ENCODE measurements at regions not wholly inside any gene's neighbourhood (a gene's known extent, or its start where the extent isn't known, plus 50 kb on each side); places are given as distances from the start of the nearest gene placed in this dataset.

DNA sequence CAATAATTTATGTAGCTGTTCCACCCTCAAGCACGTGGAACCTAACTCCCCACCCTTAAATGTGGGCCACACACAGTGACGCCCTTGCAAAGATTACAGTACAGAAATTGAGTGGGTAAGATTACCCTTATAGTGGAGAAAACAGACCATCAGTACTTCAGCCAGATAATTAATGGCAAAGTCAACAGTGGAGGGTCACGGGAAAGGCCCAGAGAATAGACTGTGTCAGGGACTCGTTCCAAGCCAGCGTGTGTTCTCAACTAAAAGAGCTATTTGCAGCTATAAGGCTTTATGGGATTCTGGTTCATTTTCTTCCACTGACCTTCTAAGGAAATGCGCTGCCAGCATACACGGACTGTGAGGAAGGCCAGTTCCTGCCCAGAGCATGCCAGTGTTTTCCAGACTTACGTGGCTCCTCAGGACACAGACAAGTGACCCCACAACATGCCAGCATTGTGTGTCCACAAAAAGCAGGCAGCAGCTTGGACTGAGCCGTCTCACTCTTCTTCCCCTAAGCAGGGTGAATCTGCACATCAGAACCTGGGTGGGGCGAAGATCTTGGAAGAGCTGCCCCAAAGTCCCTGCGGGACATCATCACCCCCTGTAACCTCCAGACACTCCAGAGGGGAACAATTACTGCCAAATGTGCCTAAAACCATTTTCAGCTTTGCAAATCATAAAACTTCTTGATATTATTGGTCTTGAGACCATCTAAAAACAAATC, 428.5 kb downstream of the OCA2 start:
- DNase-seq, result no peak

DNA sequence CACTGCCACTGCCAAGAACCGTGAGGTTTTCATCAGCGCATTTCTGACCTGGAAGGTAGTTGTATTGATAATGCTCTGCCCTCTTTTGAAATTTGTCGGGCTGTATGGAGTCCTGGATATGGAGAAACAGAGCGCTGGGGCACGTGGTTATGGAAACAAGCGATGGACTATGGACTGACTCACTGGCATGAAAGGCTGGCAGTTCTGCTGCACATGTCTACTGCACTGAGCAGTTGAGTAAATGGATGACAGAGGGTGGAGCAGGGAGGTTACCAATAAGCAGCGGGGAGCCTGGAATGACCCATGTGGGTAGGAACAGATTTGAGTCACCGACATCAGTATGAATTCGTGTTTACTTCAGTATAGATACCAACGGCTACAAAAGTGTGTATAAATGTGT, 429.5 kb downstream of the OCA2 start:
- no peak for DNase-seq

DNA sequence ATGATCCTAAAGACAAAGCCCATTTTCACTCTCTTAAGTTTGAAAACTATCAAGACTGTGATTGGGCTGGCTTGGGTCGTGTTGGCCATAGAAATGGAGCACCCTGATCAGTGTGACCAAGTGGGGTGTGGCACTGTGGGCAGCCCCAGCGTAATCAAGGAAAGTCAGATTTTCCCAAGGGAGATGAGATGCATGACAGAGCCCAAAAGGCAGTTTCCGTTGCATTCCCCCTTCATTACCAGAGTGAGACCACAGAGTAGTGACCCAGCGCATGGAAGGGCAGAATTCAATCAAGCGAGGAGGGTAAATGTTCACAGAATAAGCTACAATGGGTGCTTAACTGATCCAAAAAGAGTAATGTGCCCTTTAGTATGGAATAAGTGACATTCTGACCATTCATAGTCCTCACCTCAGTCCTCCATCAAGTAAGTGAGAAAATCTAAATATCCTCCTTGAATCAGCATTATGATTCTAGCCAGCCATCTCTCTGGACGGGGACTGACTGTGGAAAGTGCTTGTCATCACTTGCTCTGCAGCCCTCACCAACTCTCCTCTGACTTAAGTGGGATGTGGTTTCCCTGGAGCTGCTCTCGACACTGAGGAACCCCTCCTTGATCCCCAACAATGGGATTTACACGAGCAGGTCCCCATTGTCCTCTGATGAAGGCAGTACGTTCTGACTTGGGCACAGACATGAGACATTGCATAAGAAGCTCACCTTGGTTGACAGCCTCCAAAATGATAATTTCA, 430.5 kb downstream of the OCA2 start:
- DNase-seq, result no peak

DNA sequence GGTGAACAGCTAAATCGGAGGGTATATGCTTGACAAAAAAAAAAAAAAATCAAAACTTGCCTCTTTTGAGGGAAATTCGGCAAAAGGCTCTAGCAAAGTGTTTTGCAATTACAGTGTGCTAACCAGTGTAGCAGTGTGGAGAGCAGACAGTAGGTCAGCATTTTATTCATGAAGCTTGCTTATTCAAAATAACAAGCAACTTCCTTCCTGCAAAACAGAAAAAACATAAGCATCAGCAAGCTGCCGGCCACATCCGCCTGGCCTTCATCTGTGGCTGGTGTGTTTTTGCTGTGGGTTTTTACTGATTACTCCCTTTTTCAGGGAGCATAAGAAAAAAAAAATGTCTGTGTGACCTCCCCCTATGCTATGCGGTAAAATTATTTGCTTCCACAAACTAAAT, 434.1 kb downstream of the OCA2 start:
- DNase-seq, result no peak

DNA sequence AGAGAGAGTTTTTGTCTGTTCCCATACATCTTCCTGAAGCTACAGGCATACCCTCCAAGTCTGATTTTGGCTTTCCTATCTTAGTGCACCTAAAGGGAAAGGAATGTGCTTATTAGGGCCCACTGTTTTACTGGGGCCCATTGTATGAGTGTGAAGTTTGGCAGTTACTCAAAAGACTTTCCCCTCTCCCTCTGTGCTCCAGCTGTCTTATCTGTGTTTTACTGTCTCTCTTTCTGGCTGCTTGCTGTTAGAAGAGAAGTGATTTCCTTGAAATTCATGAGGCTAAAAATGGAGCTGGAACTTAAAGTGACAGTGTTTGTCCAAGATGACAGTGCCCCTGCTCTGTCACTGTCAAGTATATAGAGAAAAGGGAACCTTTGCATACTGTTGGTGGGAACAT, 436.2 kb downstream of the OCA2 start:
- DNase-seq, result no peak

DNA sequence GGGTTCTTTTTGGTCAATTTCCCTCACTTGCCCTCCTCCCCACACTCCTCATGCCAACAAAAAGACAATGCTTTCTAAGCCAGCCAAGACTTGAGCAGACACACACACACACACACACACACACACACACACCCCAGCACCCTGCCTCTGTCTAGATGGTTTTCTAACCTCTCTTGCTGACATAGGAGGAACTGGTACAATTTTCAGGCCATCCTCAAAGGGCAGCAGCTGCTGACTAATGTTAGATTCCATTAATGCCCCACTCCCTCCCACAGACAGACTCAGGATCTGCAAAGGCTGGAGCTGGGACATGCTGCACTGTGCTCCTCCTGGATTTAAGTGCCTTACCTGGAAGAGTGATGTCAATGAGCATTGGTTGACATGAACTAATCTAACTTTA, 438.4 kb downstream of the OCA2 start:
- DNase-seq, result no peak

DNA sequence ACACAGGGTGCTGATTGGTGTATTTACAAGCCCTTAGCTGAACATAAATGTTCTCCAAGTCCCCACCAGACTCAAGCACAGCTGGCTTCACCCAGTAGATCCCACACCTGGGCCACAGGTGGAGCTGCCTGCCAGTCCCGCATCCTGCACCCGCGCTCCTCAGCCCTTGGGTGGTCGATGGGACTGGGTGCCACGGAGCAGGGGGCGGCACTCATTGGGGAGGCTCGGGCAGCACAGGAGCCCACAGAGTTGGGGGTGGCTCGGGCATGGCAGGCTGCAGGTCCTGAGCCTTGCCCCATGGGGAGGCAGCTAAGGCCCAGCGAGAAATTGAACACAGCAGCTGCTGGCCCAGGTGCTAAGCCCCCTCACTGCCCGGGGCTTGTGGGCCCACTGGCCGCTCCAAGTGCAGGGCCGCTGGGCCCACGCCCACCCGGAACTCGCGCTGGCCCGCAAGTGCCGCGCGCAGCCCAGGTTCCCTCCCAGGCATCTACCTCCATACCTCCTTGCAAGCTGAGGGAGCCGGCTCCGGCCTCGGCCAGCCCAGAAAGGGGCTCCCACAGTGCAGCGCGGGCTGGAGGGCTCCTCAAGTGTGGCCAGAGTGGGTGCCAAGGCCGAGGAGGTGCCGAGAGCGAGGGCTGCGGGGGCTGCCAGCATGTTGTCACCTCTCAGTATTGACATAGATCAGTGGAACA, 442.7 kb downstream of the OCA2 start:
- no peak for DNase-seq

DNA sequence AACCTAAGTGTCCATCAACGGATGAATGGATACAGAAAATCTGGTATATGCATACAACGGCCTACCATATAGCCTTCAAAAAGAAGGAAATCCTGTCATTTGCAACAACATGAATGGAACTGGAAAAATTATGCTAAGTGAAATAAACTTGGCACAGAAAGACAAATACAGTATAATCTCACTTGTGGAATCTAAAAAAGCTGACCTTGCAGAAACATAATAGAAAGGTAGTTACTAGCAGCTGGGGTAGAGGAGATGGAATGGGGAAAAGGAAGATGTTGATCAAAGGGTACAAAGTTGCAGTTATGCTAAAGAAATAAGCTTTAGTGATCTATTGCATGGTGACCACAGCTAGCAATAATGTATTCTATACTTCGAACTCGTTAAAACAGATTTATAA, 444.1 kb downstream of the OCA2 start:
- DNase-seq, result no peak

DNA sequence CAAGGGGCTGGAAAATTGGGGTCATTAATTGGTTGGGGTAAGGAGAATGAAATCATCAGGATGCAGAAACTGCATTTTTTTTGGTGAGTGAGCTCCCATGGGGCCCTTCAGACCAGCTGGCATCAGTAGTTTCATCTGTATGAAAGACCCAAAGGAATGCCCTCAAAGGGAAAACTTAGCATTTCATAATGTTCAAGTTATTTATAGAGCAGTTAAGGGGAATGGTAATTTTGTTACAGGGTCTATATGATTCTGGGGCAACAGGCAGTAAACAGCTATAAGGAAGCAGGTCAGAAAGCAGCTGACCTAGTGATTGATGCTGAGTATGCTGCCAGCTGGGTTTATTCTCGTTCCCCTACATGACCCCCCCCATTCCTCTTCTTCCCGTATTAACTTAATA, 448.9 kb downstream of the OCA2 start:
- no peak for DNase-seq

DNA sequence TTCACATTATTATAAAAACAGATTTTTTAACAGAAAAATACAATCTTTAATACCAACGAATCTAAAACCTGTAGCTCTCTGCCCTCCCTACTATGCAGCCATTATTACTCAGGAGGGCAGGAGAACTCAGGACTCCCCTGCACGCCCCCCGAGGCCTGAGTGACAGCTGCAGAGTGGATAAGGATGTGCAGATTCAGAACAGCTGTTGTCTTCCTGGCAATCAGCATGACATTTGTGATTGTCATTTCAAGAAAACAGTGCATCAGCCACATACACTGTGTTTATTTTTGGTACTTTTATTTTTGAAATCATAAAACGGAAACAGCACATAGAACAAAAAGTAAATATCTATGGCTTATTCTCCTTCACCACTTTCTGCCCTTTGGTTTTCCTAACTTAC, 450.8 kb downstream of the OCA2 start:
- no peak for DNase-seq

DNA sequence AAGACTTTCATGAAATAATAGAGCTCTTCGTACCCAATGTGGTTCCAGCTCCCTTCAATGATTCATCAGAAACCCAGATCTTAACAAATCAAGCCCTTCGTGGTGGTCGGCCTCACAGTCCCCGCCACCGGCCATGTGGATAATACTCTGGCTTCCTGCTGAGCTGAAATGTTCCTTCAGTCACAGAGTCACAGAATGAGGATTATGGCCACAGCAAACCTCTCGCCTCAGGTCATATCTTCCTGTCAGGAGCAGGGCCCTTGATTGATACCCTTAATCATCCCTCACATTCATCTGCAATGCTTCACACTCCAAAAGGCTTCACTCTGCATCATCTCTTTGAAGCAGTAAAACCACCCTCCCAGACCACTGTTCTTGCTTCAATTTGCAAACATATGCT, 452.6 kb downstream of the OCA2 start:
- DNase-seq, result no peak

DNA sequence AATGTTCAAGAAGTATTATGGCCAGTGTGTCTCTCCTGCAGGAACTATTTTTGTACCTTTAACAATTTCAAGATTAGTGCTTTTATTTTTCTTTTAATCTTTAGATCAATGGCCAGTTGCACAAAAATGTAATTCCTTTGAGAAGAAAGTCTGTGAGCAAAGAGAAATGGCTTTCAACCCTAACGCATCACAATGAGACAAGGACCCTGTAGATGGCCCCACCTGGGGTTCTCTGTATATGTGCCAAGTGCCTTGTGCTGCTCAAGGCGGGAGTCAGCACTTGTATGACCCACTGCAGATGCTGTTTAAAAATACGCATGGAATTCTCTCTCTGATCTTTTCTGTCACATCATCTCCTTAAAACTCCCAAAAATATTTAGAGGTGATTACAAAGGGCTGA, 453.4 kb downstream of the OCA2 start:
- no peak for DNase-seq

DNA sequence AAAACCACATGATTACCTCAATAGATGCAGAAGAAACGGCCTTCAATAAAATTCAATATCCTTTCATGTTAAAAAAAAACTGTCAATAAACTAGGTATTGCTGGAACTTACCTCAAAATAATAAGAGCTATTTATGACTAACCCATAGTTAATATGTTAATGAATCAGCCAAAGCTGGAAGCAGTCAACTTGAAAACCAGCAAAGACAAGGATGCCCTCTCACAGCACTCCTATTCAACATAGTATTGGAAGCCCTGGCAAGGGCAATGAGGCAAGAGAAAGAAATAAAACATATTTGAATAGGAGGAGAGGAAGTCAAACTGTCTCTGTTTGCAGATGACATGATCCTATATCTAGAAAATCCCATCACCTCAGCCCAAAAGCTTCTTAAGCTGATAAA, 456.1 kb downstream of the OCA2 start:
- DNase-seq, result no peak

DNA sequence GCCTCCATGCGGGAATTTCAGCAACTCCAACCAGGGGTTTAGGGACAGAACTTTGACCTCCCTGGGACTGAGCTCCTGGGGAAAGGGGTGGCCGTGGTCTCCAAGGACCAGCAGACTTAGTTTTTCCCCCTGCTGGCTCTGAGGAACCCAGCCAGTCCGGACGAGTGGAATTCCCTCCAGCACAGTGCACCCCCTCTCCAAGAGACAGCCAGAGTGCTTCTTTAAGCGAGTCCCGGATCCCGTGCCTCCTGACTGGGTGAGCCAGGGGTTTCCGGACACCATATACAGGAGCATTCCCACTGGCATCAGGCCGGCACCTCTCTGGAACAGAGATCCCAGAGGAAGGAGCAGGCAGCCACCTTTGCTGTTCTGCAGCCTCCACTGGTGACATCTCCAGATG, 459.5 kb downstream of the OCA2 start:
- DNase-seq, result no peak

DNA sequence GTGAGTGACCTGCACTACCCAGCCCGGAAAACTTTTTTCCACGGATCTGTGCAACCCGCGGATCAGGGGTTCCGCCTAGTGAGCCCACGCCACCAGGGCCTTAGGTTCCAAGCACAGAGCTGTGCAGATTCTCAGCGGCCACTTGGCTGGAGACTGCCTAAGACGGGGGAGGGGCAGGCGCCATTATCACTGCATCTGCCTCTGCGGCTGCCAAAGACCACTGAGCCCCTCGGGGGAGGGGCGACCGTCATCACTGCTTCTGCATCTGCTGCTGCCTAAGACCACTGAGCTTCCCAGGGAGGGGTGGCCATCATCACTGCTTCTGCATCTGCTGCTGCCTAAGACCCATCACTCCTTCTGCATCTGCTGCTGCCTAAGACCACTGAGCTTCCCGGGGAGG, 460.2 kb downstream of the OCA2 start:
- no peak for DNase-seq

DNA sequence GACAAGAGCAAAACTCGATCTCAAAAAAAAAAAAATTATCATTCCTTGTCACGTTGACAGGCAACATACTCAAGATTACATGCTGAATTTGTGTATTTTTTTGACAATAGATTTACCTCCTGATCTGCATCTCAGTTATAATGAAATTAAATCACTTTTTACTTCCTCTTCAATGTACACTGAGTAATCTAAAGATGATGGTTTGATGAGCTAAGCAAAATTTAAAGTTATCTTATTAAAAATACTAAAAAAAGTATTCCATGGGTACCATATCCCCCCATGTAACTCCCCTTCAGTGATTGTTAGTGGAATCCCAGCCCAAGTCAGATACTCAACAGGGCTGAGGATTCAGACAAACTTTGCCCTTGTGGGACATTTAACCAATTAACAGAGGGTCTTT, 463.2 kb downstream of the OCA2 start:
- DNase-seq, result no peak

DNA sequence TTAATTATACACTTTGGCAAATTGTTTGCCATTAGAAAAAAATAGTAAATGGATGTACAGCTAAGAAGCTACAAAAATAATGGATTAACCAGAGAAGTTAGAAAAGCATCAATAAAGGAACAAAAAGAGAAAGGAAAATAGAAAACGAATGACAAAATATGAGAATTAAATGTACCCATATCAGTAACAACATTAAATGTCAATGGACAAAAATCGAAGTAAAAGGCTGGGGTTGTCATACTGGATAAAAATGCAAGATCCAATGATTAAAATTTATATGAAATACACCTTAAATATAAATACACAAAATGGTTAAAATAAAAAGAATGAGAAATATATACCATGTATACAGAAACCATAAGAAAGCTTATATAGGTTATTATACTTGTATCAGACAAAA, 470.6 kb downstream of the OCA2 start:
- no peak for DNase-seq

DNA sequence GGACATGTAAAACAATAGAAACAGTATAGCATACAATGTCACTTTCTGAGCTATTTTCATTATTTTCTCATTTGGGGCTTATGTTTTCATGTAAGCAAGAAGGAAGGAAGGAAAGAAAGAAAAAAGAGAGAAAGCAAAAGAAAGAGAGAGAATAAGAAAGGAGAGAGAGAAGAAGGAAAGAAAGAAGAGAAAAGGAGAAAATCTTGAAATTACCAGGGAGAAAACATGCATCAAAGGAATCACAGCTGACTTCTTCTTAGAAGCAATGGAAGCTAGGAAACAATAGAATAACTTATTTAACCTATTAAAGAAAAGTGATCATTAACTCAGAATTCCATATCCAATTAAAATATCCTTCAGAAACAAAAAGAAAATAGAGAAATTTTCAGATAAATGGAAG, 471.5 kb downstream of the OCA2 start:
- DNase-seq, result no peak

DNA sequence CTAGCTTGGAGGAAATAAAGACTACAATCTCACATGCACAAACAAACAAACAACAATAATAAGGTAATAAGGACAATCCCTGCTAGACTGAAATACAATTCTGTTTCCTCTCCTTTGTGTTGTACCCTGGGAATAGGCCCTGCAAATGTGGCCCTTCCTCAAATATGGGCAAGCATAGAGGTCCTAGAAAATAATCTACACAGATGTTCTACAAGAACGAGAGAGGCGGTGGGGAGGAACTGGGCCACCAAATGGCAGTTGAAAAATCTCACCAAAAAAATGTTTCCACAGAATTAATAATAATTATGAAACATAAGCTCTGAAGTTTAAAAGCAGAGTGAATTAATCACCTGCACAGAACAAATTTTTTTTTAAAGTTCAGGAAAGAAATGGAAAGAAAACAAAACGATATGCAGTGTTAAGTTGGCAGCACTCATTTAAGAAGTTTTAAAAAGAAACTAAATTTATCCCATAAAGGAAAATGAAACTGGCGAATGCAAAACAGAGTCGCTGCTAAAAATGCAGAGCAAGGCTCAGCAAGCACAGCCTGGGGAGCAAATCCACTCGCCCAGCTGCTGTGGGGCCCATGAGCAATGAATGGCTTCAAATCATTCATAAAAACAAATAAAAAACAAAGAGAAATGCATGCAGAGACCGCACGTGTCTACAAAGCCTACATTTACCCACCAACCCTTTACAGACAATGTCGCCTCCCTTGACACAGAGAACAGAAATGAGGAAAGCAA, 475.4 kb downstream of the OCA2 start:
- DNase-seq, result no peak

DNA sequence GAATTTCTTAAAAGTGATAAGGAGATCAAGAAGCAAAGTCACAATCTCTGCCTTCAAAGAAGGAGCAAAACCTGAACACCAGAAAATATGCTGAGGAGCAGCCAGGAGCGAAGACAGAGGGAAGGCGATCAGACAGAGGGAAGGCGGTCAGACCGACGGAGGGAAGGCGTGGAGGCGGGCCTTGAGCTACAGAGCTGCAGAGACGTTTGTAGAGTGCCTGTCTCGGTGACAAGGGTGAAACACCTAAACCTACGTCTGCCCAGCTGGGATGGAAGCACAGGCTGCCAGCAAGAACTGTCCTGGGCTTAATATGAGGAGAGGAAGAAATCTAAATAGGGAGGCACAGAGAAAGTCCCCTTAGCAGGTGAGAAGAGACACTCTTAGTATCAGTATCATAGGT, 476.0 kb downstream of the OCA2 start:
- no peak for DNase-seq

DNA sequence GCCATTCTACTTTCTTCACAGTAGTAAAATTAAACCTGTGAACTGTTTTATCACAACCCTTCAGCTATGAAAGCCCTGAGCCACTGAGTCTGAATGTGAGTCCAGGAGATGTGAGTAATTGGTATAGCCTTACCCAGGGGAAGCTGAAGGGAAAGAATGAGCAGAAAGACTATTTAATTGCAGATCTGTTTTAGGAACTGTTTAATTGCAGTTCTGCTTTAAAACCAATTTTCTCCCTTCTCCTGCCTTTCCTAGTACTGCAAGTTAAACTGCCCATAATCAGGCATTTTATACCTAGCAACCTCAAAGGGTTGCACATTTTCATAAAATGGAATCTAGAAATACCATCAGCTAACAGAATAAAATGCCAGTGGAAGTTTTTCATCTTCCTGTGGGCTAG, 476.7 kb downstream of the OCA2 start:
- DNase-seq, result no peak

DNA sequence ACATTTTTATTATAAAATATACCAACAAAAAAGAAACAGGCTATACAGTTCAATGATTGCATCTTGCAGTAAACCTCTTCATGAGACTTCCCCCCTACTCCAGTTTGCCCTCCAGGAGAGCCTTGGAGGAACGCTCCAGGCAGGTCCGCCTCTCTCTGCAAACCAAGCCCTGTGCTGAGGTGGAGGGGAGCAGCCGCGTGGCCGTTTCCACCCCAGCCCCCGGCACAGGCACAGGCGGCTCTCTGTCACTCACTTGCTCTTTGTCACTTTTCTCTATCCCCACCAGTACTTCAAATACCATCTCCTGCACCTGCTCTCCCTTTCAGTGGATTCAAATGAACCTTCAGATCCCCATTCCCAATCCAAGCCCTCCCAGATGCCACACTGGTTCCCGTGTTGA, 479.9 kb downstream of the OCA2 start:
- DNase-seq, result no peak

DNA sequence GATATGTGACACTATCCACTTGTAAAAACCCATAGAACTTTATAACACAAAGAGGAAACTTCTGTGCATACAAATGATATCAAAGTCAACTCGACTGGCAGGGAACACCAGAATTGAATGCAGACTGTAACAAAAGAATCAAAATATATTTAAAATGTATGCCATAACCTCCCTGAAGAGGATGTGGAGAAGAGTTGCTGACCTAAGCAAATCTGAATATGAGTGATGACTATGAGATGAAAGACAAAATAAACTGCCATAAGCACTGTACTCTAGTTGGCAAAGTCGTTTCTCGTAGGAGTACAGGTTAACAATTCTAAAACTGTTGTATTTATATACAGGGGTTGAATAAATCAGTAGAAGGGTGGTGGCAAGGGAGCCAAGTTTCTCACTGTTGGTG, 482.1 kb downstream of the OCA2 start:
- DNase-seq, result no peak

DNA sequence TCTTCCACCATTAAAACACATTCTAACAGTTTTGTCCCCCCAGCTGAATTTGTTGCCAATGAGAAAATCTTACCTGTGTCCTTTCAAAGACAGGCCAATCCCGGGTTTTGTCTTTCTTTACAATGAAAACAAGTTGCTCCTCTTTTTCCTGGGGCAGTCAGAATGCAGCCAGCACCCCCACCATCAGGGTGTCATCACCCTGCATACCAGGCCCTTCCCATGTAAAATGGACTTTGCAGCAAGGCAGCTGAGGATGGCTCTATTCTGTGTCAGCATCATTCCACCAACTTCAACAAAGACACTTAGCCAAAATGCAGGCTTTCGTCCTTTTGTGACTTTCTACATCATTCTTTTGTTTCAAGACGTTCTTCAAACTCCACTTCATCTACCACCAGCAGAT, 490.9 kb downstream of the OCA2 start:
- DNase-seq, result no peak

Data from NCI-H1436 treated with DMSO at 0.1 percent for 48 hours (cell line).